Endothelial cell of umbilical vein (primary cell): ENCODE measurements at regions not wholly inside any gene's neighbourhood (a gene's known extent, or its start where the extent isn't known, plus 50 kb on each side); places are given as distances from the start of the nearest gene placed in this dataset.

ENCODE experiments used
- BruUV-seq: library from RNA; stranded (reverse); fragments of 400-500 nt; replicated peaks from 2 replicates; lab custom pipeline; 2021; lab: Mats Ljungman, UMichigan
- CTCF ChIA-PET: fragments of 300-600, 350-600 bp; sonication (Branson Sonifier 250); formaldehyde crosslinking; loops from one replicate; lab custom pipeline; 2021; ENCODE audit warnings: antibody characterized with exemption, inconsistent platforms; lab: Charles Lee
- POLR2A ChIA-PET: fragments of 300-600, 350-600 bp; sonication (Branson Sonifier 250); formaldehyde crosslinking; loops from one replicate; lab custom pipeline; 2021; ENCODE audit warnings: antibody characterized with exemption, inconsistent platforms; lab: Charles Lee
- DNase-seq: peaks from one replicate; pipeline ENCODE4 v3.0.0-alpha.2; 2011; ENCODE audit warnings: low read depth, low spot score
- FAIRE-seq: peaks from 2 replicates; lab custom pipeline; 2011; peaks lifted over from hg19 to GRCh38; lab: Jason Lieb, UNC
- H2AFZ ChIP-seq: 2 replicates; pipeline ENCODE4 v1.6.0; 2012; ENCODE audit warnings: low read depth, low read length, control low read depth, inconsistent platforms
- H3K27ac ChIP-seq: 2 replicates; pipeline ENCODE4 v1.5.1; 2011; ENCODE audit warnings: low read depth, mild to moderate bottlenecking, control low read depth, low read length, moderate library complexity; ENCODE audit not compliant: insufficient read depth
- H3K27me3 ChIP-seq, 2 experiments: 2 replicates each; pipeline versions ENCODE4 v1.6.0 to v1.6.1; 2011; ENCODE audit warnings: low read length in 2 of 2, mixed read lengths in 1 of 2; ENCODE audit not compliant: control insufficient read depth in 2 of 2, insufficient read depth in 2 of 2
- H3K36me3 ChIP-seq, 2 experiments: 2 replicates in 1 of 2; 3 replicates in 1 of 2; pipeline ENCODE4 v1.5.1; 2011; ENCODE audit warnings: low read length in 2 of 2, mild to moderate bottlenecking in 1 of 2, moderate library complexity in 1 of 2; ENCODE audit not compliant: control insufficient read depth in 2 of 2, insufficient read depth in 2 of 2; ENCODE audit errors: extremely low read depth in 1 of 2
- H3K4me1 ChIP-seq: 3 replicates; pipeline ENCODE4 v1.5.1; 2011; ENCODE audit warnings: mild to moderate bottlenecking, low read length; ENCODE audit not compliant: control insufficient read depth, insufficient read depth; ENCODE audit errors: extremely low read depth
- H3K4me2 ChIP-seq: 2 replicates; pipeline ENCODE4 v1.6.1; 2011; ENCODE audit warnings: low read length, control low read depth, mixed read lengths; ENCODE audit not compliant: insufficient read depth
- H3K4me3 ChIP-seq, 3 experiments: fragments of 200-600 bp in 1 of 3; sonication (generic), shearing (Covaris generic) in 1 of 3; replicated peaks in 1 of 3; 2 replicates each; pipeline ENCODE4 v1.5.1; 2011 to 2016; ENCODE audit warnings: control low read depth in 3 of 3, low read length in 3 of 3, mild to moderate bottlenecking in 2 of 3, inconsistent platforms in 1 of 3, low read depth in 1 of 3, moderate library complexity in 1 of 3; ENCODE audit not compliant: insufficient read depth in 1 of 3
- H3K79me2 ChIP-seq: 2 replicates; pipeline ENCODE4 v1.6.0; 2012; ENCODE audit warnings: low read length, inconsistent platforms; ENCODE audit not compliant: control insufficient read depth, insufficient read depth
- H3K9ac ChIP-seq: replicated peaks from 2 replicates; pipeline ENCODE3; 2011; ENCODE audit warnings: low read length, control low read depth; ENCODE audit not compliant: insufficient read depth; ENCODE audit errors: extremely low read depth
- H3K9me1 ChIP-seq: replicated peaks from 3 replicates; pipeline ENCODE4 v1.6.0; 2011; ENCODE audit warnings: mild to moderate bottlenecking, low read length; ENCODE audit not compliant: control insufficient read depth, insufficient read depth; ENCODE audit errors: extremely low read depth
- H3K9me3 ChIP-seq: replicated peaks from 2 replicates; pipeline ENCODE4 v1.5.1; 2012; ENCODE audit warnings: low read length, inconsistent platforms; ENCODE audit not compliant: control insufficient read depth, insufficient read depth
- H4K20me1 ChIP-seq: replicated peaks from 2 replicates; pipeline ENCODE3; 2011; ENCODE audit warnings: mild to moderate bottlenecking, low read length; ENCODE audit not compliant: control insufficient read depth, insufficient read depth; ENCODE audit errors: extremely low read depth
- CTCF ChIP-seq, 2 donors: IDR thresholded peaks; 1 replicate in 1 of 2; 2 replicates in 1 of 2; pipeline ENCODE4 v1.5.1; 2011; ENCODE audit warnings: low read length in 2 of 2, mild to moderate bottlenecking in 2 of 2, moderate library complexity in 2 of 2, control low read depth in 1 of 2, inconsistent platforms in 1 of 2, low read depth in 1 of 2; ENCODE audit not compliant: insufficient read depth in 1 of 2; ENCODE audit errors: extremely low read depth in 1 of 2
- EZH2 ChIP-seq: IDR thresholded peaks from 2 replicates; pipeline ENCODE4 v1.6.1; 2012; ENCODE audit warnings: borderline replicate concordance, low read depth, mild to moderate bottlenecking, moderate library complexity, low read length, inconsistent platforms; ENCODE audit not compliant: severe bottlenecking
- FOS ChIP-seq: IDR thresholded peaks from 2 replicates; pipeline ENCODE4 v1.6.1; 2011; ENCODE audit warnings: mild to moderate bottlenecking, low read length, moderate library complexity, borderline replicate concordance; ENCODE audit not compliant: insufficient read depth
- GATA2 ChIP-seq: IDR thresholded peaks from 2 replicates; pipeline ENCODE4 v1.7.0; 2011; ENCODE audit warnings: low read depth, mild to moderate bottlenecking, moderate library complexity, mixed read lengths, low read length; ENCODE audit not compliant: insufficient read length, insufficient read depth
- JUN ChIP-seq: IDR thresholded peaks from 2 replicates; pipeline ENCODE4 v1.6.1; 2011; ENCODE audit warnings: borderline replicate concordance, low read depth; ENCODE audit not compliant: insufficient read length, insufficient read depth
- MAX ChIP-seq: IDR thresholded peaks from 2 replicates; pipeline ENCODE4 v1.6.1; 2011; ENCODE audit not compliant: insufficient read depth, insufficient read length
- MYC ChIP-seq: IDR thresholded peaks from one replicate; pipeline ENCODE4 v1.6.1; 2011; ENCODE audit warnings: mild to moderate bottlenecking, low read depth, low read length
- POLR2A ChIP-seq: IDR thresholded peaks from 2 replicates; pipeline ENCODE4 v1.6.1; 2012; ENCODE audit warnings: low read depth, mild to moderate bottlenecking, control low read depth, low read length
- POLR2AphosphoS5 ChIP-seq: IDR thresholded peaks from 2 replicates; pipeline ENCODE4 v1.6.1; 2012; ENCODE audit warnings: low read depth, mild to moderate bottlenecking, control low read depth, low read length, moderate library complexity; ENCODE audit not compliant: insufficient read depth
- dilution Hi-C: fragments of 300-500 bp; cut with MboI; formaldehyde crosslinking; loops from one replicate; pipeline ENCODE4 v1.15.0; 2019; ENCODE audit warnings: low sequenced_read_pairs; ENCODE audit not compliant: extremely low pct_ligation_motif_present
- intact Hi-C: fragments of 100-400 bp; cut with micrococcal nuclease; formaldehyde crosslinking; loops from one replicate; pipeline ENCODE4 v1.10.0; 2022

- DNase-seq = no peak
- H3K27ac ChIP-seq = no peak overlapping the region
- H3K27me3 ChIP-seq = no peaks in the 10 kb centered on the region
- CTCF ChIA-PET = no interaction called here
- no peaks in the 10 kb centered on the region for H3K9me3 ChIP-seq
- POLR2A ChIA-PET = interaction anchor here (0.7 kb wide), 1 partner anchor 658 kb away, joined by 3 read pairs; no protein-coding TSS in a partner anchor
- no peak overlapping the region for H2AFZ ChIP-seq
- H4K20me1 ChIP-seq = no peaks in the 10 kb centered on the region
- no peaks in the 10 kb centered on the region for H3K4me1 ChIP-seq
- no peak overlapping the region for H3K4me3 ChIP-seq
- dilution Hi-C loops (no loop called here), intact Hi-C loops (no loop called here)
- H3K4me2 ChIP-seq = no peak overlapping the region
- no peaks in the 10 kb centered on the region for H3K79me2 ChIP-seq
- no peak overlapping the region for H3K9ac ChIP-seq
- H3K36me3 ChIP-seq = no peaks in the 10 kb centered on the region
- no peak for FAIRE-seq
- TF ChIP-seq POLR2A = no peak
- no peak for TF ChIP-seq EZH2
- TF ChIP-seq CTCF (IDR thresholded peaks at IDR 0.05; ENCODE audit: extremely low read depth in 1 of 2, insufficient read depth in 1 of 2, low read depth in 1 of 2, low read length in 2 of 2) = no peak
- TF ChIP-seq GATA2 = no peak
- no peak for TF ChIP-seq MYC
- TF ChIP-seq POLR2AphosphoS5 = no peak
- TF ChIP-seq FOS = no peak
- no peak for TF ChIP-seq MAX
- TF ChIP-seq JUN = no peak
- BruUV-seq = no TSS peak
- no peaks in the 10 kb centered on the region for H3K9me1 ChIP-seq
These were observed 92.5 kb upstream of the GZMB start for GRCh38 chr14:24726480-24726879.
